Fibroblast of skin of left biceps (primary cell): ENCODE measurements at regions not wholly inside any gene's neighbourhood (a gene's known extent, or its start where the extent isn't known, plus 50 kb on each side); places are given as distances from the start of the nearest gene placed in this dataset.

Experiments
- DNase-seq, 2 experiments: peaks; one replicate each; pipeline ENCODE4 v3.0.0-alpha.2; 2013; ENCODE audit warnings: low read depth in 2 of 2

GRCh38 chr5:15209053-15209762 lies 290.8 kb upstream of the FBXL7 start:
- DNase-seq: no peak

DNA sequence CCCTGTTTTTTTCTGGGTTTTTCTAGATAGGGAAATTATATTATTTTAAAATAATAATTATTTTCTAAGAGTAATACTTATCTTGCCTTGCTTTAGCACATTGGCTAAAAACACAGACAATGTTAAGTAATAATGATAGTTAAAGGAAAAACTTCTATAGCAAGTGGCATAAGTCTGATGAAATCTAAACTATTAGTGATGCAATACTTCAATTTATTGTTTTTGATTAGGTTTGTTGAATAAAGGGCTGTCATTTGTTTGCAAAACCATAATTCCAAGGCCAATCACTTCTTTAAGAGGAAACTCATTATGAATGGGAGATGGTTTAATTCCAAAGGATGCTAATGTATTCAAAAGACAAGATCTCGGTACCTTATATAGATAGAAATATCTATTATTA lies 293.8 kb upstream of the FBXL7 start:
- no peak for DNase-seq

DNA sequence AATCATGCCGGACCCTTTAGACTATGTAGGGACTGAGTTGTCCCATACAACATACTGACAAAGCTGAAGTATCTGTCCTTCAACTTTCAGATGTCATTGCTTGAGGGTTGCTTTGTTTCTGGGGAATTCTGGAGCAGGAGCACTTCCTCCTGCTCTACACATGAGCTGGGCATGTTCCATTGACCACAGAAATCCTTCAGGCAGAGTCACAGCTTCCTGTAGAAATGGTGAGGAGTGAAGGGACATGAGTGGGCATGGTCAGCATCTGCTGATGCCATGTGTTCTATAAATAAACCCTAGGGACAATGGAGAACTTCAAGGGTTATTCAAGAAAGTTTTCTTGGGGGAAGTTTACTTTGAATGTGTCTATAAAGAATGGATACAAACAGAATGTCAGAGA lies 296.6 kb upstream of the FBXL7 start:
- no peak for DNase-seq

DNA sequence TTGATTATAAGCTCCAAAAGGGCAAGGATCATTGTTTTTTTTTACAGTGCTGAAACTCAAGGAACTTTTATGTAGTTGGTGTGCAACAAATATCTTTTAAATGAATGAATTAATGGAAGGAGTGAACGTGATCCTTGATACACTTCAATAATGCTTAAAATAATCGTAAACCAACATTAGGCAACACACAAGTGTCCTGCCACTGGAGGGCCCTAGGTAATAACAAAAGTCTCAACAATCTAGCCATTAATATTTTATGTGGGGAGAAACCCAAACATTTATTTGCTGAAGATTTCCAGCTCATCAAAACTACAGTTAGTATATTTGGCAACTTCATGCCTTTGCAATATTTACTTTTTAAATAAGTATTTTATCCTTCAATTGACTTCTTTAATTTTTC lies 309.0 kb upstream of the FBXL7 start:
- no peak for DNase-seq

DNA sequence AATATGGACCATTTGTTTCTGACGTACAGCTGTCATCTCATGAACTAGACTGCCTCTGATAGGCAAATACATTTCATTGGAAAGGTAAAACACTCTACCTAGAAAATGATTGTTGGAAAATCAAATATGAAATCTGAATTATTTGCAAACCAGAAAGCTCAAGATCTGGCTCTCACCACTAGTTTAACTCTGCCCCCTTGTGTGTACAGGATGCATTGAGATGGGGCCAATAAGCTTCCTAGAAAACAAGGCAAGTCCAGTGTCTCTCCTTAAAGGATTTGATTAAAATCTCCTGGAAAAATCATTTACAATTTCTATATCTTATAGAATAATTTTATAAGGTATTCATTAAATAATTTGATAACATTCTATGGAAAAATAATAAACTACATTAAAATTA lies 311.9 kb upstream of the ANKH start:
- DNase-seq: no peak

GRCh38 chr5:15170173-15170572 lies 298.6 kb upstream of the ANKH start:
- DNase-seq: no peak

DNA sequence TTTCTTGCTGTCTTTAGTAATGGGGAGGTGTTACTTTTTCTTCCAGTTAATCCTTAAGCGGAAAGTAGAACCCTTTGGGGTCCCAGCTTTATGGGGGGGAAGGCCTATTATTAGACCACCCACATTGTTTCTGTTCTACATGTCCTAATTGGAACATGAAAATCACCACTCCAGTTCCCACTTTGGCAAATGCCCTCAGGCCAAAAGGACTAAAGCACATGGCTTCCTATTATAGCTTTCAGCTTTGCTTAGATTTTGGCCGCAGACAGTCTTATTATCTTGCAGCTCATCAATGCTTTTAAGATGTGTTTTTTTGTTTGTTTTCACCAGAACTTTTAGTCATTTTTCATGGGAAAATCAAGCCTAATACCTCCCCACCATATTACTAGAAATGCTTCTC lies 296.8 kb upstream of the ANKH start:
- DNase-seq: no peak

DNA sequence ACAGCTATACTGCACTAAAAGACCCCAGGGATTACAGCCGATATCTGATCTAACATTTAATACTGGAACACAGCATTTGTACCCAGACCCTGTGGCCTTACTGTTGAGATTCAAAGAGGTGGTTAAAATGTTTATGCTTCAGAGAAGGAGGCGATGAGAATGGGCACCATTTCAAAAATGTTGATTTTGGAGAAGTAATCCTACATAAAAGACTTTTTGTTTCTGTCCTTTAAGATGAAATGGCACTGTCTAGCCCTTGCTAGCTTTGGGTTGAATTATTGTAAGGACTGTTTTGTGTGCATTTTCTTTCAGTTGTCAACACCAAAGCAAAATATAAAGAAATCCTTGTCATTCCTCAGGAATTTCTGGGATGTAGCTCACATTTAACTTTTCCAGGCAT lies 288.5 kb upstream of the ANKH start:
- no peak for DNase-seq

- no peak for DNase-seq
Measured at GRCh38 chr5:15159606-15160005, 288.0 kb upstream of the ANKH start.

GRCh38 chr5:15142458-15142857 lies 270.9 kb upstream of the ANKH start:
- no peak for DNase-seq

GRCh38 chr5:15137414-15137813 lies 265.8 kb upstream of the ANKH start:
- DNase-seq: no peak

GRCh38 chr5:15135661-15136060 lies 264.1 kb upstream of the ANKH start:
- DNase-seq: no peak

GRCh38 chr5:15133456-15133965 lies 261.9 kb upstream of the ANKH start:
- DNase-seq: no peak

- DNase-seq: no peak
Measured at GRCh38 chr5:15132816-15133405, 261.3 kb upstream of the ANKH start.

DNA sequence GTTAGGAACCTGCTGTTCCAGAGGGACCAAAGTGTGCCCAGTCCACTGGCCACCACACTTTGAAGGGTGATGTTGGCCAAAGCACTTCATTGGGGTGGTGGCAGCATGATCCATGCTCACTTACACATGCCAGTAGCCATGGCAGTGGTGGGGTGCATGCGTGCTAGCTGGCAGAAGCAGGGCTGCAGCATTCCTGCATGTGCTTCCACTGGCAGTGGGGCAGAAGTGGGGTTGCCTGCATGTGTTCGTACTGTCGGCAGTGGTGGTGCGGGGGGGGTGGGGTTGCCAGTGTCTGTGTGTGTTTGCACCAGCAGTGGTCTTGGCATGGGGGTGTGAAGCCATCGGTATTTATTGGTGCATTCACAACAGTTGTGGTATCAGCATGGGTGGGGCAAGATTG lies 260.3 kb upstream of the ANKH start:
- DNase-seq: no peak

DNA sequence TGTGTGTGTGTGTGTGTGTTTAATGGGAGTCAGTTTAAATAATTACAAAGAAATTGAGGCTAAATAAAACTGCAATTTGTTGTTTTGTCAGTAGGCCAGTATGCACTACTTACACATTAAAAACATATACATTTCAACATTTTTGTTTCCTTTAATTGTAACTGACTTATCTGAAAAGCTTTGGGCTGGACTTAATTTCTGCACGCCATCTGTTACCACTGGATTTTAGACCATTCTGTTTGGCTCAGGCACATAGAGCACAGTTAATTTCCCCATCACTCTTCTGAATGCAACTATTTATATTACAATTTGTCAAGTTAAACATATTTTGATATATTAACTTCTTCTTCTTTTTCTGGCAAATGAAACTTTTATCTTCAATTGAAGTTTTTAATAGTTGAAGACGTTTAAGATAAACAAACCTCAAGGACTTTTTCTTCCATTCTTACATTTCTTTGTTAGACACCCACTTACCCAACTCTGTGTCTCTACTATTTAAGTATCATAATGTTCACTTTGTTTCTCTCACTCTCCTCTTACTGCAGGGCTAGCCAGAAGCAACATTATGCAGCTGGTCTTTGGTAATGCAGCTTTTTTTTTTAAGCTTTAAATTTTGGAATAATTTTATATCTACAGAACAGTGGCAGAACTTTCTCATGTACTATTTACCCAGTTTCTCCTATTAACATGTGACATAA lies 253.4 kb upstream of the ANKH start:
- no peak for DNase-seq

DNA sequence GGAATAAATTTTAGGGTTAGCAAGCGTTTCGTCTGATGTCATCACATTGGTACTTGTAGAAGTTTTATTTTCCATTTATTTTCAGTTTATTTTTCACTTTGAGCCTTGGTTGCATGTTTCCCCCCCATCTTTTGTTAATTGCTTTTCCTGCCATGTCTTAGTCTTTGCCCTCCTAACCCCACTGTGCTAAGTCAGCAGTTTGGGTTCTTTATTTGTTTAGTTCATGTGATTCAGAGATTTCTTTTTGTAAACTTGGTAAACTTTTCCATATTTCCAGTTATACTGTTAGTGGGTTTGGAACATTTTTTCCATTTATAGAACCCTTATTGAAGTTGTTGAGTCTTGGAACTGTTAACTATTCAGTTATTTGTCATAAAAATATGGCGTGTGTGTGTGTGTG lies 252.9 kb upstream of the ANKH start:
- DNase-seq: no peak

DNA sequence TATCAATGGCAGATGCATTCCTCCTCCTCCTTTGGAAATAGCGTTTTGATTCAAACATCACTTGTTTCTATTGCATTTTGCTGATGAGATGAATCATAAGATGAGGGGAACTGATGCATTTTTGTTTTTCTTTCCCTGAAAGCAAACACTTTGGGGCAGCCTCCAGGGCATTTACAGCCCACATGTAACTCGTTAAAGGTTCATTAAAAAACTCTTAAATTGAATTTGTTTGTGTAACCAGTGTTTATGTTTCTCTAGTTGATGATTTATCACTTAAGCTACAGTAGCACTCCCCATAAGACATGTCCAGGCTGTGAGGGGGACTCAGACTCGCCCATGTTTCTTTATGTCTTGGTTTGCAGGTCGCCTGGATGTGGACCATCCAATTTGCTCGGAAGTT lies 246.1 kb upstream of the ANKH start:
- DNase-seq: no peak

DNA sequence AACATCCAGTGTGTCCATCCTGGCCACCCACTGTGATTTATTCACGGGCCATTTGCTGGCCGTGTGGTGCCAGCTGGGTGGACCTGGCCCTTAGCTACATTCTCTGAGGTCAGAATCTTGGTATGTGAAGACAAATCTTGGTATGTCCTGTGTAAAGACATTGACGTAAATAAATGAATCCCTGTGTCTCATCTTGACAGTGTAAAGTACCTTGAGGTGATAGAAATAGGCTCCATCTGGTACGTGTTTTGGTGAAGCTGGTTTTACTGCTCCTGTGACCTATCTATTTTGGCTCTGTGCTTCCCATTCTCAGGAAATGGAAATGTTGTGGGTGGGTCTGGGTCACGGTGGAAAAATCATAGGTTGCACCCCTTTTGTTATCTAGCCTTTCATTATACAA lies 245.4 kb upstream of the ANKH start:
- DNase-seq: no peak

DNA sequence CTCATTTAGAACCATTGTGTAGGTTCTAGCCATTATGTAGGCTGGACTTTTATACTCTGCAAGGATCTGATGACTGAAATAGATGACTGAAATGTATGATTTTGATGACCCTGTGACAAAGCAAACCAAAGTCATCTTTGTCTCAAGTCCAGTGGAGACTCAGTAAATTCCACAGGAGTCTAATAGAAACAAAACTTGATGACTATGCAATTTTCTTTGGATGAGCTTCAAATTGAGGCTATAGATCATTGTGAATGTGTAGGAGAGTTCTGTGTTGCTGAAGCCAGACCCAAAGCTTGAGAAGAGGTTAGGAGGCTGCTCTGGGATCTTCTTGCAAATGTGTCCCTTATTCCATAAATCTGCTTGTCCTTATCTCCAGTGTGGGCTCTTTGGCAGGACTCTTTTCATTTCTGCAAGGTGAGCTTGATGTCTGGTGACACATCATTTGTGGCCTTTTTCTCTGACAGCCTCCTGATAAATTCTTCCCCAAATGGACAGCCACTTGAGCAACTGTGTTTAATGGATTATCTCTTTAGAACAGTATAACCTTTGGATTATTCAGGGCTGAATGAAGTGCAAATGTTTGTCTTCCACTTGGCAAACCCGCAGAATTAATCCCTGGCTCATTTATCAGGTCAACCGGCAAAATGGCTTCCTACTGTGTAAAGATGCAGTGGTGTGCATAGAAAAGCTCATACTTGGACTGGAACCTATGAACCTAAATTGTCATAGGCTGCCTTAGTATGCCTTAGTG lies 235.1 kb upstream of the ANKH start:
- no peak for DNase-seq

GRCh38 chr5:15105799-15106393 lies 234.3 kb upstream of the ANKH start:
- DNase-seq: peak; percentile 7 to 23

- DNase-seq: no peak
Measured at GRCh38 chr5:15103864-15104263, 232.3 kb upstream of the ANKH start.
